ENCODE measurements at regions not wholly inside any gene's neighbourhood (a gene's known extent, or its start where the extent isn't known, plus 50 kb on each side); places are given as distances from the start of the nearest gene placed in this dataset.

DNA sequence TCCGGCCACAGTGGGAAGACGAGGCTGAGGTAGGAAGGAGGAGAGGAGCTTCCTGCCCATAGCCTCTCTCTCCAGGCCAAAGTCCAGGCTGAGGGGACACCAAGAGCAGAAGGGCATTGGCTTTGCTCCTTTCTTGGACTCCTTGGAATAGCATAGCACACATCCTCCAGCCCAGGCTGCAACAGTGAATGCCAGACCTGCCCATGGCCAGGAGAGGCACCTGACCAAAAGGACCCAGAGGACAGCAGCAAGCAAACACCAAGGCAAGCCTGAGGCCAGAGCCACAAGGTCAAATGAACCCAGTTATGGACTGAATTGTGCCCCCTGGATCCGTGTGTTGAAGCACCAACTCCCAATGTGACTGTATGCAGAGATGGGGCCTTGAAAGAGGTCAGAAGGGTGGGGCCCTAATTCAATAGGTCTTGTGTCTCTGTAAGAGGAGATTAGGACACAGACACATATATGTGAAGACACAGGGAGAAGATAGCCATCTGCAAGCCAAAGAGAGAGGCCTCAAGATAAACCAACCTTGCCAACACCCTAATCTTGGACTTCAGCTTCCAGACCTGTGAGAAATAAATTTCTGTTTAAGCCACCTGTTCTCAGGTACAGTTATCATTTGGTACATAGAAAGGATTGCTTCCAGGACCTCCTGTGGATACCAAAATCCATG, 126.5 kb upstream of the NXT1 start:
- TF ChIP-seq POLR2A (IDR thresholded peaks at IDR 0.05; ENCODE audit: low read length) (no peak), GATA1 (IDR thresholded peaks at IDR 0.05; ENCODE audit: low read depth, low read length) (no peak)
